Suppressor macrophage treated with lipopolysaccharide for 1 hour (primary cell): ENCODE measurements at regions not wholly inside any gene's neighbourhood (a gene's known extent, or its start where the extent isn't known, plus 50 kb on each side); places are given as distances from the start of the nearest gene placed in this dataset.

ENCODE experiments used
- DNase-seq, 3 donors: peaks; one replicate each; pipeline ENCODE4 v3.0.0-alpha.2; 2020 to 2022

GRCh38 chr22:47300698-47301405 is 538.4 kb downstream of the TBC1D22A start:
- no peak for DNase-seq

GRCh38 chr22:47299863-47300697 is 537.6 kb downstream of the TBC1D22A start:
- no peak for DNase-seq

GRCh38 chr22:47299211-47299862 is 536.9 kb downstream of the TBC1D22A start:
- DNase-seq, result no peak

GRCh38 chr22:47298017-47298785 is 535.8 kb downstream of the TBC1D22A start:
- no peak for DNase-seq

- no peak for DNase-seq
These were observed 535.0 kb downstream of the TBC1D22A start for GRCh38 chr22:47297261-47298016.

- DNase-seq, result peak in 2 of 3 donors; percentile 4
These were observed 534.2 kb downstream of the TBC1D22A start for GRCh38 chr22:47296405-47297260.

- no peak for DNase-seq
These were observed 533.5 kb downstream of the TBC1D22A start for GRCh38 chr22:47295982-47296381.

- DNase-seq, result no peak
These were observed 532.9 kb downstream of the TBC1D22A start for GRCh38 chr22:47295226-47295901.

GRCh38 chr22:47294576-47294975 is 532.1 kb downstream of the TBC1D22A start:
- no peak for DNase-seq

- no peak for DNase-seq
These were observed 531.7 kb downstream of the TBC1D22A start for GRCh38 chr22:47294222-47294532.

- DNase-seq, result no peak
These were observed 531.1 kb downstream of the TBC1D22A start for GRCh38 chr22:47293368-47294221.

GRCh38 chr22:47292546-47293320 is 530.3 kb downstream of the TBC1D22A start:
- no peak for DNase-seq

GRCh38 chr22:47291565-47292495 is 529.4 kb downstream of the TBC1D22A start:
- DNase-seq, result no peak

- no peak for DNase-seq
These were observed 528.4 kb downstream of the TBC1D22A start for GRCh38 chr22:47290706-47291430.

- DNase-seq, result no peak
These were observed 527.0 kb downstream of the TBC1D22A start for GRCh38 chr22:47289336-47289985.

GRCh38 chr22:47288680-47289079 is 526.2 kb downstream of the TBC1D22A start:
- DNase-seq, result no peak
